CD1c-positive myeloid dendritic cell (primary cell): ENCODE measurements at regions not wholly inside any gene's neighbourhood (a gene's known extent, or its start where the extent isn't known, plus 50 kb on each side); places are given as distances from the start of the nearest gene placed in this dataset.
"Not testable (repeated sequence)": the region's sequence is repeated elsewhere in the genome, so short reads cannot be mapped to it uniquely, and the experiment has no call there.

Experiments used
- DNase-seq: peaks from one replicate; pipeline ENCODE4 v3.0.0-alpha.2; 2016; ENCODE audit errors: extremely low spot score

- DNase-seq, result no peak
Observed at GRCh38 chr10:131814567-131815265, 86.1 kb upstream of the PPP2R2D start.

- no peak for DNase-seq
Observed at GRCh38 chr10:131815266-131816156, 85.3 kb upstream of the PPP2R2D start.

GRCh38 chr10:131816157-131816775 is 84.5 kb upstream of the PPP2R2D start:
- DNase-seq, result no peak

DNA sequence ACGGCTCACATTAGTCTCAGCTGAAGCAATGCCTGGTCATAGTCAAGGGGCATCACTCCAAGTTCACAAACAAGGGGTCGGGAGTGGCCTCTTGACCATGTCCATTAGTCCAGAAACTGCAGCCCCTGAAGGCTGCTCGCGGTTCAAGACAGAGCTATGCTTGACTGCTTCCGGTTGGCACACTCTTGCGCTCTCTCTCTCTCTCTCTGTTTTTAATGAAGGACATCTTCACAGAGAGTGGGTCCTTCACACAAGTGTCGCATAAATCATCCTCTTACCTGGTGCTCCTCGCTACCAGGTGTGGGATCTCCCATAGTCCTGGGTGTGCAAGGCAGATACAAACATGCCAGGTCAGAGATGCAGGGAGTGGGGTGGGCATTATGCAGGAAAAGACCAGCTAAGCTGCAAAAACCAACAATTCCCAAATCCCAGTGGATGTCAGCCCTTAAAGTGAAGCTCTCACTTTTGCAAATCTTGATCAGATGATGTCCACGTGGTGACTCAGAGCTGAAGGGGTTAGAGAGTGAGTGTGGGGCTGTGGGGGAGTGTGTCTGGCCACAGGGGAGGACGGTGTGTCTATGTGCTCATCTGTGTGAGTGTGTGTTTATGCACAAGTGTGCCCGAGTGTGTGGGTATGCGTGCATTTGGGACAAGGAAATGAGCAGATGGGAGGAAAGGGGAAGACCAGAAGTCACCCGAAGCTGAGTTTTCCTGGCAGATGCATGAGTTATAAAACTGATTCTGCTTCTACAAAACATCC is 83.7 kb upstream of the PPP2R2D start:
- DNase-seq, result no peak

- no peak for DNase-seq
Observed at GRCh38 chr10:131817866-131818509, 82.8 kb upstream of the PPP2R2D start.

GRCh38 chr10:131818510-131819234 is 82.1 kb upstream of the PPP2R2D start:
- DNase-seq, result no peak

DNA sequence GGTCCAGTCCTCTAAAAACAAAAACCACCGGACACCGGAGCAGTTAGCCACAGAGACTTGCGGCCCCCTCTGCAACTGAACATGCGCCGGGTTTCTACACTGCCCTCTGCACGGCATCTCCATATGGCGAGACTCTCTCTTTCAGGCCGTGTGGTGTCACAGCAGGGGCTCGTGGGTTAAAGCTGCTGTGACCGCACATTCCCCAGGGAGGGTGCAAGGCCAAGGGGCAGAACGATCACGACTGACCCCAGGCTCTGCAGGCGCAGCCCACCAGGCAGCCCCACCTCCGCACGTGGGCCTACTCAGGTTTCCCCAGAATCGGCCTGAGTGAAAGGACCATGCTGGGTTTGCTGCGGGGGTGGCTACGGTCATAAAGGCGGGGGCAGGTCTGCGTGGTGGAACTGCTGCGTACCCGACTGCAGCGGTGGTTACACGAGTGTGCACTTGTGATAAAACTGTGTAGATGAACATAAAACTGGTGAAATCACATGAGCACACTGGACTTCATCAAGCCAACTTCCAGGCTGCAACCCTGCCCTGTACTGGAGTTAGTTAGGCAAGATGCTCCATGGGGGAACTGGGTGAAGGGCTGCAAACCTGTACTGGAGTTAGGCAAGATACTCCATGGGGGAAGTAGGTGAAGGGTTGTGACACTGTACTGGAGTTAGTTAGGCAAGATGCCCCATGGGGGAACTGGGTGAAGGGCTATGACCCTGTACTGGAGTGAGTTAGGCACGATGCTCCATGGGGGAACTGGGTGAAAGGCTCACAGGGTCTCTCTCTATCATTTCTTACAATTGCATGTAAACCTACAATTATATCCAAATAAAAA is 81.4 kb upstream of the PPP2R2D start:
- DNase-seq, result no peak

- no peak for DNase-seq
Observed at GRCh38 chr10:131820626-131821025, 80.2 kb upstream of the PPP2R2D start.

- DNase-seq, result no peak
Observed at GRCh38 chr10:131821378-131822012, 79.3 kb upstream of the PPP2R2D start.

- no peak for DNase-seq
Observed at GRCh38 chr10:131822013-131822691, 78.7 kb upstream of the PPP2R2D start.

DNA sequence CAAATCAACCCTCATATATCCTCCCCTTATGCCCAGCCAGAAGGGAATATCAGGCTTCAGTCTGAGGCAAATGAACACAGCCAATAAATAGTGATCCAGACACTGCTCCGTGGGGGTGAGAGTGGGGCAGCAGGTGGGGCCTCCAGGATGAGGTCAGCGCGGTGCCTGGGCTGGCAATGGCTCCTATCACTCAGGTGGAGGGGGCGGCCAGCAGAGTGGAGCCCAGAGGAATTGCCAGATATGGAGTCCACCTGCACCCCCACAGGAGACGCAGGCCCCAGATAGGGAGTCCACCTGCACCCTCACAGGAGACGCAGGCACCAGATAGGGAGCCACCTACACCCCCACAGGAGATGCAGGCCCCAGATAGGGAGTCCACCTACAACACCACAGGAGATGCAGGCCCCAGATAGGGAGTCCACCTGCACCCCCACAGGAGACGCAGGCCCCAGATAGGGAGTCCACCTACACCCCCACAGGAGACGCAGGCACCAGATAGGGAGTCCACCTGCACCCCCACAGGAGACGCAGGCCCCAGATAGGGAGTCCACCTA is 78.0 kb upstream of the PPP2R2D start:
- no peak for DNase-seq

GRCh38 chr10:131823601-131824099 is 77.2 kb upstream of the PPP2R2D start:
- not testable (repeated sequence) for DNase-seq

DNA sequence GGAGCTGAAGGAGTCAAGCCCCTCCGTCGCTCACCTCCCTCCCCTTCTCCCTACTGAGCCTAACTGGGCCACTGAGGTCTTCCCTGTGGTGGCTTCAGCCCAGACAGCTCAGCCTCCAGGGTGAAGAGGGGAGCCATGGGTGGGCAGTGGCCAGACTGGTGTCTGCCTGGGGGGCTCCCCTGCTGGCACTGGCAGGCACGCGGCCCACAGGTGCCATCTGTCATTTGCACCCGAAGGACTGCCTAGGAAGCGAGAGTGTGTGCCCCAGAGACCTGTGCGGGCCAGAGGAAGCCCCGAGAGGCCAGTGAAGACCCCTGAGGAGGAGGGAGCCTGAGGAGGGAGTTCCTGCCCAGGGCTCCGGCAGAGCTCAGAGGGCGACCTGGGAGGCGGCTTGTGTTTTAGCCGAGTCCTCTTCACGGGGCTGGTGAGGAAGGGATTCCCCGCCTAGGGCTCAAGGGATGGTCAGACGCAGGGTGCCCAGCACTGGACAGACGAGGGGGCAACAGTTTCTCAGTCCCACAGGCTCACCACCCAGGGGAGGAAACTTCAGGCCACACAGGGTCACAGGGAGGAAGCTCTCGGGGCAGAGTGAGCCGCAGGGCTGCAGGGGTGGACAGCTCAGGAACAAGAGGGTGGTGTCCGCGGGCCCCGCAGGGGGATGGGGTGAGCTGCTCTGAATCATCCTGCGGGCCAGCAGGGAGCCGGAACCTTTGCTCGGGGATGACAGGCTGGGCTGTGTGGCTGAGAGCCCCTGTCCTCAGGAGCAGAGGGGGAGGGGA is 76.2 kb upstream of the PPP2R2D start:
- DNase-seq, result no peak

GRCh38 chr10:131825150-131825848 is 75.5 kb upstream of the PPP2R2D start:
- DNase-seq, result no peak

- no peak for DNase-seq
Observed at GRCh38 chr10:131825960-131826650, 74.7 kb upstream of the PPP2R2D start.
